Esophagus squamous epithelium (tissue), 5 donors: ENCODE measurements at regions not wholly inside any gene's neighbourhood (a gene's known extent, or its start where the extent isn't known, plus 50 kb on each side); places are given as distances from the start of the nearest gene placed in this dataset.

Experiments
- DNase-seq: peaks from one replicate; lab custom pipeline; 2025; lab: John Stamatoyannopoulos, UW
- H3K27ac ChIP-seq, 4 donors: fragments of 200-600 bp; sonication (generic); one replicate each; pipeline ENCODE4 v1.5.1; 2016 to 2019; ENCODE audit warnings: mild to moderate bottlenecking in 1 of 4
- H3K27me3 ChIP-seq, 4 donors: fragments of 200-600 bp; sonication (generic); 1 replicate in 3 of 4; 2 replicates in 1 of 4; pipeline versions ENCODE4 v1.5.1 to v1.6.0; 2017 to 2021; ENCODE audit warnings: antibody characterized with exemption in 1 of 4
- H3K36me3 ChIP-seq, 3 donors: fragments of 200-600 bp; sonication (generic); one replicate each; pipeline ENCODE4 v1.5.1; 2016 to 2019
- H3K4me1 ChIP-seq, 3 donors: fragments of 200-600 bp; sonication (generic); one replicate each; pipeline ENCODE4 v1.5.1; 2017 to 2019
- H3K4me3 ChIP-seq, 4 donors: fragments of 200-600 bp; sonication (generic); 1 replicate in 3 of 4; 2 replicates in 1 of 4; pipeline ENCODE4 v1.5.1; 2016 to 2019; ENCODE audit warnings: mild to moderate bottlenecking in 2 of 4, moderate library complexity in 1 of 4
- H3K9me3 ChIP-seq, 3 donors: fragments of 200-600 bp; sonication (generic); one replicate each; pipeline ENCODE4 v1.5.1; 2016 to 2019
- POLR2A ChIP-seq, 4 donors: fragments of 450-650 bp; IDR thresholded peaks; one replicate each; pipeline ENCODE4 v1.6.1; 2017; ENCODE audit warnings: antibody characterized with exemption in 4 of 4, mild to moderate bottlenecking in 4 of 4, moderate library complexity in 3 of 4
- WGBS, 2 donors: methylation state at CpG; one replicate each; pipeline ENCODE4 v1.1.5; 2018; 5-methylcytosine and 5-hydroxymethylcytosine counted together
- intact Hi-C: fragments of 100-400 bp; cut with DNase I; formaldehyde crosslinking; loops from one replicate; pipeline ENCODE4 v1.15.0; 2022
- TF ChIP-seq, protein P1 (sequence below), 6 experiments: fragments of 450-650 bp in 4 of 6; fragments of 200-600 bp in 2 of 6; sonication (generic) in 2 of 6; IDR thresholded peaks; one replicate each; pipeline ENCODE4 v1.5.1; 2016 to 2019; ENCODE audit warnings: antibody characterized with exemption in 6 of 6, mild to moderate bottlenecking in 4 of 6, moderate library complexity in 4 of 6
- donor health status: DM: yes; HTN: yes; CAD: no.

DNA sequence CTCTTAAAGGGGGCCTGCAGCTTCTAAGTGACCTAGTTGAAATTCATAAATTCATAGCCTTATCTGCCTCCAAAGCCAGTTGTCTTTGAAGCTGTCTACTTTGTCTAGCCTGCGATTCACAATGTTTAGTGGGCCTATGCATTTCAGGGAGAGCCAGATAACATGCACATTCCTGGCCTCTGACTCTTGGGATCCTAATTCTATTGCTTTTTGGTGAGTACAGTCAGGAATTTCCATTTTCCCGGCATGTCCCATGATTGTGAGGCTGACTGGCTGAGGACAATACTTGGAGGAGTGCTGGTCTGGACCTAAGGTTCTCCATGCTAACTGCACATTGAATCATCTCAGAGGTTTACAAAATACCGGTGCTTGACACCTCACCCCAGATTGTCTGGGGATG is 155.0 kb downstream of the MSL3 start:
- no peaks in the 10 kb centered on the region for H3K27me3 ChIP-seq
- no peak for TF ChIP-seq POLR2A (IDR thresholded peaks at IDR 0.05)
- TF ChIP-seq, protein P1, sequence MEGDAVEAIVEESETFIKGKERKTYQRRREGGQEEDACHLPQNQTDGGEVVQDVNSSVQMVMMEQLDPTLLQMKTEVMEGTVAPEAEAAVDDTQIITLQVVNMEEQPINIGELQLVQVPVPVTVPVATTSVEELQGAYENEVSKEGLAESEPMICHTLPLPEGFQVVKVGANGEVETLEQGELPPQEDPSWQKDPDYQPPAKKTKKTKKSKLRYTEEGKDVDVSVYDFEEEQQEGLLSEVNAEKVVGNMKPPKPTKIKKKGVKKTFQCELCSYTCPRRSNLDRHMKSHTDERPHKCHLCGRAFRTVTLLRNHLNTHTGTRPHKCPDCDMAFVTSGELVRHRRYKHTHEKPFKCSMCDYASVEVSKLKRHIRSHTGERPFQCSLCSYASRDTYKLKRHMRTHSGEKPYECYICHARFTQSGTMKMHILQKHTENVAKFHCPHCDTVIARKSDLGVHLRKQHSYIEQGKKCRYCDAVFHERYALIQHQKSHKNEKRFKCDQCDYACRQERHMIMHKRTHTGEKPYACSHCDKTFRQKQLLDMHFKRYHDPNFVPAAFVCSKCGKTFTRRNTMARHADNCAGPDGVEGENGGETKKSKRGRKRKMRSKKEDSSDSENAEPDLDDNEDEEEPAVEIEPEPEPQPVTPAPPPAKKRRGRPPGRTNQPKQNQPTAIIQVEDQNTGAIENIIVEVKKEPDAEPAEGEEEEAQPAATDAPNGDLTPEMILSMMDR (IDR thresholded peaks at IDR 0.05) = no peak
- no peaks in the 10 kb centered on the region for H3K9me3 ChIP-seq
- no peak overlapping the region for H3K27ac ChIP-seq
- no peak for DNase-seq
- no peaks in the 10 kb centered on the region for H3K4me1 ChIP-seq
- H3K4me3 ChIP-seq = no peak overlapping the region
- H3K36me3 ChIP-seq = no peaks in the 10 kb centered on the region
- intact Hi-C loops = no loop called here
- 91 to 100% methylated on average over 2 to 3 of the region's 3 CpGs for WGBS, 2 donors

DNA sequence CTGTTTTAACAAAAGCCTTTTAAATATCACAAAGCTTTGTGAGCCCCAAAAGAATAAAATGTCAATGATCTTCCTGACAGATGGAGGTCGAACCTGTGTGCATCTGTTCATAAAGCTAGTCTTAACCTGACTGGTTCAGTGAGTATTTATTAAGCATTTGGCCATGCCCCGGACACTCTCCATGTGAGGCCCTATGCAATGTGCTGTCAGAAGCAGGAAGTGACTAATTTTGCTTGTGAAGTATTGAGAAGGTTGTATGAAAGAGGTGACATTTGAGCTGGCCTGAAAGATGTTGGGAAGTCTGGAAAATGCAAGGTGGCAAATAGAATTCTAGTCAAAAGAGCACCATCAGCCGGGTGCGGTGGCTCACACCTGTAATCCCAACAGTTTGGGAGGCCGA is 171.4 kb downstream of the MSL3 start:
- no peak overlapping the region for H3K27ac ChIP-seq
- no peak for DNase-seq
- no peaks in the 10 kb centered on the region for H3K36me3 ChIP-seq
- no peak overlapping the region for H3K4me3 ChIP-seq
- H3K4me1 ChIP-seq = no peaks in the 10 kb centered on the region
- no peaks in the 10 kb centered on the region for H3K27me3 ChIP-seq
- TF ChIP-seq, protein P1 (IDR thresholded peaks at IDR 0.05) = no peak
- no peak for TF ChIP-seq POLR2A (IDR thresholded peaks at IDR 0.05)
- 52 to 63% methylated on average over 5 of the region's 5 CpGs for whole genome bisulfite sequencing, 2 donors
- no peaks in the 10 kb centered on the region for H3K9me3 ChIP-seq
- intact Hi-C loops = no loop called here

DNA sequence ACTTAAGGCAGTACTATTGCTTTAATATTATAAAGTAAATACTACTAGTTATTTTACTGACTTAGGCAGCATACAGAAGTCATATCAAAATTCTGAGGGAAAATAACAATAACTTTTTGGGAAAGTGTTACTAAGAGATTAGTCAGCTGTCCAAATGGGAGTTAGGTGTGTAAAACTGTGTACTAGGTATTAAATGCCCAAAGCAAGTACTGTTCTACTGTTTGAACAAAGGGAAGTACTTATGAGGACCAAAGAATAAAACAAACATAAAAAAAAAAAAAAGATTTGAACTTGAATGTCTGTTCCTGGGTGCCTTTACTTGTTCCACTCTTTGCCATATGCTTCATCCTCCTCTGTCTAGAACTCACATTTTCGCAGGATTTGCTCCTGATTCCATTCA is 174.4 kb downstream of the MSL3 start:
- Histone ChIP-seq H3K27me3 (no peaks in the 10 kb centered on the region), H3K9me3 (no peaks in the 10 kb centered on the region), H3K4me1 (no peaks in the 10 kb centered on the region), H3K27ac (no peak overlapping the region), H3K36me3 (no peaks in the 10 kb centered on the region), H3K4me3 (no peak overlapping the region)
- DNase-seq = no peak
- no peak for TF ChIP-seq POLR2A (IDR thresholded peaks at IDR 0.05)
- intact Hi-C loops = no loop called here
- 55 to 87% methylated on average over 1 of the region's 1 CpG for WGBS, 2 donors

DNA sequence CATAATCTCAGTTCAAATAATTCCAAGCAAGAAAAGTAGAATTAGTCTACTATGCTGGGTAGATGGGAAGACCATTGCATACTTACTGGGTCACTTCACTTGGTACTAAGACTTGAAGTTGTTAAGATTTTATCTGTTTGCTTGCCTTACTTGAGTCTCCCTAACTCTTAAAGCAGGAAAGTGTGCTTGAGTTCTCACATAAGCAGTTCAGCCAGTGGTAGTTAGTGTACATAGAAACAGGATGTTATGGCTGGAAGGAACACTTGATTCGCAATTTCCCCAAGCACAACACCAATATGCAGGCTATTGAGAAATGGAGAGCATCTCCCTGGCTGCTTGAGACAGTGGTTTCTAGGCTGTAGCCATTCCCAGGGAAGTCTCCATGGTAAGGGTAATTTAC is 176.1 kb downstream of the MSL3 start:
- no peaks in the 10 kb centered on the region for H3K36me3 ChIP-seq
- H3K9me3 ChIP-seq = no peaks in the 10 kb centered on the region
- no peak overlapping the region for H3K27ac ChIP-seq
- TF ChIP-seq, protein P1 (IDR thresholded peaks at IDR 0.05) = no peak
- no peak for TF ChIP-seq POLR2A (IDR thresholded peaks at IDR 0.05)
- intact Hi-C loops = no loop called here
- no peaks in the 10 kb centered on the region for H3K27me3 ChIP-seq
- no peak for DNase-seq
- no peak overlapping the region for H3K4me3 ChIP-seq
- no peaks in the 10 kb centered on the region for H3K4me1 ChIP-seq
- WGBS, 2 donors = 63 to 67% methylated on average over 1 of the region's 1 CpG

DNA sequence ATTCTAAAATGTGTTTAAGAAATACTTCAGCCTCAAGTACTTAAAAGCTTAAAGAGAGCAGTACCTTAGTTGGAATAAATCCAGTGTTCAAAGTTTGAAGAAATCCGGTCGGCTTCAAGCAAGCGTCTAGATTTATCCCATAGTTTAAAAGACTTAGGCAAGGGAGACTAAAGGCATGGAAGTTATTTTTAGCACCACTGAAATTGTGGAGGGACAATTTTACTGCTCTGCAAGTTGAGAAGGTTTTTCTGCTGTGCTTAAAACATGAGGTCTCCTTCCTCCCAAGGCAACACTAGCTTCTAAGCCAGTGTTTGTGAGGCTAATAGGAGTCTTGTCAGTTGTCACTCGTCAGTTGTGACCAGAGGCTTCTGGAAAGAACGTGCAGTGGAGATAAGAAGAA is 183.5 kb downstream of the MSL3 start:
- Histone ChIP-seq H3K27ac (no peak overlapping the region), H3K4me1 (no peaks in the 10 kb centered on the region), H3K9me3 (no peaks in the 10 kb centered on the region), H3K27me3 (no peaks in the 10 kb centered on the region), H3K36me3 (no peaks in the 10 kb centered on the region), H3K4me3 (no peak overlapping the region)
- intact Hi-C loops = no loop called here
- no peak for DNase-seq
- WGBS, 2 donors = 55 to 73% methylated on average over 5 of the region's 5 CpGs
- no peak for TF ChIP-seq POLR2A (IDR thresholded peaks at IDR 0.05)
- TF ChIP-seq, protein P1 (IDR thresholded peaks at IDR 0.05) = no peak

DNA sequence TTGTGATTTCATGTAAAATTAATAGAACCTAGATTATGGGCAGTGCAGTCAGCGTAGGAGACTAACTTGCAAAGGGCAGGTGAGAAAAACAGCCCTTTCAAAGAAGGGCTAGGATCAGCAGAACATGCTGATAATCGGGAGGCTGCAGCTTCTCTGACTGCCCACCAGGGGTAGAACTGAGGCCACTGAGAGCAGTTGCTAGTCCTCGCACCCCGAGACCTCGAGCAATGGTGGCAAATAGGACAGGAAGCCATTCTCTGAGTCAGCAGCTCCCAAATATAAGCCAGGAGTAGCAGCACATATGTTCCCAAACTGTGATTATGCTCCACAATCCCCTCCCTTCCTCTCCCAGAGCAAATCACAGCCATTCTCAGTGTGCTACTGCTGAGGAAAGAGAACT is 186.5 kb downstream of the MSL3 start:
- Histone ChIP-seq H3K4me1 (no peaks in the 10 kb centered on the region), H3K36me3 (no peaks in the 10 kb centered on the region), H3K27ac (no peak overlapping the region), H3K4me3 (no peak overlapping the region), H3K27me3 (no peaks in the 10 kb centered on the region), H3K9me3 (no peaks in the 10 kb centered on the region)
- TF ChIP-seq POLR2A (IDR thresholded peaks at IDR 0.05) = no peak
- TF ChIP-seq, protein P1 (IDR thresholded peaks at IDR 0.05) = peak in 1 of 6 experiments; percentile 32
- DNase-seq = no peak
- intact Hi-C loops = no loop called here
- WGBS, 2 donors = 33% methylated on average over 5 of the region's 5 CpGs; no CpG with 5 or more reads in 1 of the 2 donors
